Hematopoietic multipotent progenitor cell treated with erythropoietin and hydrocortisone succinate and interleukin-3 and kit ligand, for 17 days (in vitro differentiated cells): ENCODE measurements at regions not wholly inside any gene's neighbourhood (a gene's known extent, or its start where the extent isn't known, plus 50 kb on each side); places are given as distances from the start of the nearest gene placed in this dataset.
"Not testable (repeated sequence)": the region's sequence is repeated elsewhere in the genome, so short reads cannot be mapped to it uniquely, and the experiment has no call there.

Experiments
- DNase-seq: peaks from one replicate; pipeline ENCODE4 v3.0.0-alpha.2; 2015; ENCODE audit warnings: low spot score

DNA sequence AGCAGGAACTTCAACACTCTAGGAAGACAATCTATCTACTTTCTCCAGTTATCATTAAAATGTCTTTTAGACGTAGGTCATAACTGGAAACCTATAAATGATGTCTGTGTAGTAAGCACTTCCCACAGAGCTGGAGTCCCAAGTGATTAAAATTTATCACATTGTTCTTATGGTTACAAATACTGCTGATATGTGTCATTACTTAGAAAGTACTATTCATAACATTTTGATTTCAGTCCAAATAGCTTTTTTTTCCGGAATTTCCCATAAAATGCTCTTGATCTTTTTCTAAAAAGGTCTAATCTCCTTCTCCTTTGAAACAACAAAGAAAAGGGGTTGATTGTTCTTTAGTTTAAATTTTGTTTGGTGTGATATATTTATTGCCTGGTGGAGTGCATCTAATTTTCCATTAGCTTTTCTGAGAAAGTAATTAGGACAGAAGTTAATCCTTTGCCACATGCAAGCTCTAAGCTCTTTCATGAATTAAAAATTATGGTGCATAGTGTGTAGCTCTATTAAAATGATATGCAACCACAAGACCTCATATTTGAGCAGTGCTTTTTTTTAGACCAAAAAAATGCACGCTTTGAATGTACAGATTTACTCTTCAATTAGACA lies 132.7 kb upstream of the TCF21 start:
- no peak for DNase-seq

- DNase-seq: no peak
Measured at GRCh38 chr6:133757335-133757734, 131.6 kb upstream of the TCF21 start.

DNA sequence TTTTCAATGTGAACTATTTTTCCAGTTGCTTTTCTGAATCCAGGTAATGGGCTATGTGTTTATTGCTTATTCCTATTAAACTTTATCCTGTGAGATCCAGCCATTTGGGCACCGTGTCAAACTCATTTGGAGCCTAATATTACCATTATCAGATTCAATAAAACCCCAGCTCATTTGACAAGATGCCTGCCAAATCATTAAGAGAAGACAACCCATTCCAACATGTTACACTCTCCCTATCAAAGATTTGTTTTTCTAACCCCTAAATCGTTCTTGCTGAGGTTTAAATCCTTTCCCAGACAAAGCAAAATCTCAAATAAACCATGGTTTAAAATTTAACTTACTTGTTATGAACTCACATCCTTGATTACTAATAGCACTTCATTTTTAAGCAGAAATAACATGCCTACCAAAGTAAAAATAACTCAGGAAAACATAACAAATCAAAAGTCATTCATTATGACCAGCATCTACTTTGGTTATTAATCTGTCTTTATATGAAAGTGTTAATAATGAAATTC lies 130.0 kb upstream of the TCF21 start:
- DNase-seq: no peak

DNA sequence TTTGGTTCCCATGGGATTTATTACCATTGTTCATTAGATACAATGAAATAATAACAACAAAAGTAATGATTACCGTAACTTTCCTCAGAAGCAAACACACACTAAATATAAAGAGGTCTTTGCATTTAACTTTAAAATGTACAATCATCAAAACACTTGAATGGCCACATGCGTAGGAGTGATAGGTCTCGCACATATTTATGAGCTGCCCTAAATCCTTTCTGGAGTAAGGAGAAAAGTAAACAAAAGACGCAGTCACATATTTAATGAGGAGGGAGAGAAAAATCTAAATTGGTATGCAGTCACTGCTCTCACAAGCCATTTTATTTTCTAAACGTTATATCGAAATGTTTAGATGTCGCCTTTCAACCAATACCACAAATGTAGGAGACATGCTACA lies 129.4 kb upstream of the TCF21 start:
- no peak for DNase-seq

DNA sequence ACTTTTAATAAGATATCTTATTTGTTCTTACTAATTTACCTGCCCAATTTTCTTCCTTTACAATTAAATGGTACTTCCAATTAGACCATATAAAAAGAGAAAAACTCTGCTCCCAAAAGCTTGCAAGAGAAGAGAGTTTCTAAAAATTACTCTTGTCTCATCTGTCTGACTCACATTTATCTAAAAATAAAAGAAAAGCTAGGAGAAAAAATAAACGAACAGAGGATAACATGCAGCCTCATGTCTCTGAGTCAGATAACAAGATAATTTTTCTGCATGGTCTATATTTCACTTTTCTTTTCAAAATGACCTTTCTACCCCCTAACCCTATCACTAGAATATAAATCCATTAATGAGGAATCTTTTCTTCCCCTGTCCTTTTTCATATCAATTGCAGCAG lies 127.2 kb upstream of the TCF21 start:
- DNase-seq: no peak

GRCh38 chr6:133764008-133764753 lies 124.7 kb upstream of the TCF21 start:
- no peak for DNase-seq

GRCh38 chr6:133764754-133765208 lies 124.1 kb upstream of the TCF21 start:
- no peak for DNase-seq

DNA sequence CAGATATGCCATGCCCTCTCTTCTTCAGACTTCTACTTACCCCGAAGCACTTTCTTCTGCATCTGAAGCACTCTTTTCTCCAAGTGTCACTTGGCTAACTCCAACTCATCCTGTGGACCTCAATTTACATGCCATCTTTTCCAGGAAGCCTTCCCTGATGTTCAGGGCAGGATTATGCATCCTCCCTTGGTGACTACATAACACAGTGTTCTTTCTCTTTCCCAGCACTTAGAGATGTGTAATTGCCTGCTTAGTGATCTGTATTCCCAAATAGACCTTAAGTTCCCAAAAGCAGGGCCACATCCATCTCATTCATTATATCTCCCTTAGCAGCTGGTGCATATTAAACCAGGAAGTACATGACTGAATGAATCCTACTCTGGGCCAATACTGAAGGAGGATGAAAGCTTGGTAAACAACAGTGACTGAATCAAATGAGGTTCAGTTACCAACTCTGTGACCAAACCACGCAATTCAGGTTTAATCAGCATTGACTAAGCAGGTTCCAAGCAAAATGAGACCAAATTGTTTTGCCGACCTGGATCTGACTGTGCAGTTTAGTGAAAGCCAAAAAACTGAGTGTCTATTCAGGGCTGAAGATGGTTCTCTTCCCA lies 121.4 kb upstream of the TCF21 start:
- DNase-seq: no peak

DNA sequence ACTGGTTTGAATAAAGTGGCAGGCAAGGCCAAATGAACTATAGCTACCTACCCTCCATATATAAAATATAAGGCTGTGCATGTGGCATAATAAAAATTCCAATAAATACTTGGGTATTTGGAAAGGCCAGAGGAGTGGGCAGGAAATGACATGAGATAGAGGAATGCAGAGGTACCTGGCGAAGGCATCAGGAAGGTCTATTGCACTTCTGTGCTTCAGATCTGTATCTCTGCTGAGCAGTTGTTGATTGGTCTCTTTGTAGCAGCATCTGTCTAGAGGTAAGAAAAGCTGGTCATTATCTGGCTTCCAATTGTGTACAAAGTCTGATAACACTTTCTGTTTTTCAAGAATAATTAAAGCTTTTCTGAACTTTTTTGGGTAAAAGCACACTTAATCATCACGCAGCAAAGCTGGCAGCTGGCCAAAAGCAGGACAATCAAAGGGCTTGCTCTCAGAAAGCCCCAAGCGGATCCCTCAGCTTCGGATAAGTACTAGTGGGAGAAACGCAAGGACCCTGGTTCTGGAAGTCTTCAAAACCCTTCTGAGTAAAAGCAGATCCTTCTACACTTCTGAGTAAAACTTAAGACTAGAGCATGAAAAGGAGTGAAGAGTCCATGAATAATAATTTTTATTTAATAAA lies 120.1 kb upstream of the TCF21 start:
- DNase-seq: no peak

GRCh38 chr6:133769463-133769862 lies 119.5 kb upstream of the TCF21 start:
- no peak for DNase-seq

DNA sequence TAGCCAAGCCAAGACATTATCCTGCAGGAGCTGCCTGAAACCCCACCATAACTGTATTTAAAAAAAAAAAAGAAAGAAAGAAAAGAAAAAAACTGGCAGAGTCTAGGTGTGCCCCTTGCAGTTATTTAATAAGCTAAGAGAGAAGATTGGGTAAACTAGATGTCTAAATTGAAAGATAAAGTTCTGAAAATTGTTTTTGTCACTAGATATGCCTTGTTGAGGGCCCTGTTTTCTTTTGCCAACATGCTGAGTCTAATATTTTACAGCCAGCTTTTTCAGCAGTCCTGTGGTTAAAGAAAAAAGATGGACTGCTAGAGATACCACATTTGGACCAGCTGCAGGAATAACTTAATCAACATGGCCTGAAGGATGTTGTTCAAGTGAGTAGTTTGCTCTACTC lies 116.3 kb upstream of the TCF21 start:
- no peak for DNase-seq

- no peak for DNase-seq
Measured at GRCh38 chr6:133773776-133774175, 115.1 kb upstream of the TCF21 start.

DNA sequence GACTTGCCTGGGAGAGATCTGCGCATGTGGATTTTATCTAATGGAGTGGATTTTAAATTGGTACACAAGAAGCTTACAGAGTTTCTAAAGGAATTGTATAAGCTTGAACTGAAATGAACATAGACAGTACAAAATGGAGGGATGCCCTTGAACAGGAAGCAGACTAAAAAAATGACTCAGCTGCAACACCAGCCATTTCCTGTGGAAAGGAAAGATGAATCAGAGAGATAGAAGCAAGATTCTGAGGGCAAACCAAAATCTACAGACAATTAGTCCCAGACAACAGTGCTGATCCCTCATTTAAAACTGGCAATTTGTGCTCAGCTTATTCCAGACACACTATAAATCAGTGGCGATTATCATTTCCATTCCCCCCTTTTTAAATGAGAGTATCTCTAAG lies 114.6 kb upstream of the TCF21 start:
- no peak for DNase-seq

DNA sequence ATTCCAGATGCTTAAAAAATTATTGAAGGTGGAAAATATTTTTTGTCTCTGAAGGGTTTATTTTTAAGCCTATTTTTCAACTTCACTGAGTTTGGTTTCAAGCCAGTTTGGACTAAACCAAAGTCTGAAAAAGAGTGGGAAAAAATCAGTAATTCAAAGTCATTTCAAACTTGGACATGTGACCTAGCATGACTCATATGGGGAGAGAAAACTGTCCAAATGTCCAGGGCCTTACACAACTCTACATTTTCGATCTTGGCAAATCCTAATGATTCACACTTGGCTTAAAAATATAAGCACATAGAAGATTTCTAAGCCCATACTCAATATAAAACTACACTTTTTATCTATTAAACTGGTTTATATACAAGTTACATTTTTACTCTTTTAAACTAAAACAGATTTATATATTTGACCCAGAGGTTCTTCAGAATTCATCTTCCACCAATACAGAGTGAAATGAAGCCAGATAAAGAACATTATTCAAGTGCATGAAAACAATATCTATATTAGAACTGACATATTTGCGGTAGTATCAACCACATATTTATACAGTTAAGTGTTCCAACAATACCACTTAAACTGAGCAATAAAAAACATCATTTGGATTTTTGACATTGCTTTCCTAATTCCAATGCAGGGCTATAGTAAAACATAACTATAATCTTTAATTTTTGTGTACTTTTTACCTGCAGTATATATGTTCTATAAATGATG lies 110.3 kb upstream of the TCF21 start:
- DNase-seq: no peak

DNA sequence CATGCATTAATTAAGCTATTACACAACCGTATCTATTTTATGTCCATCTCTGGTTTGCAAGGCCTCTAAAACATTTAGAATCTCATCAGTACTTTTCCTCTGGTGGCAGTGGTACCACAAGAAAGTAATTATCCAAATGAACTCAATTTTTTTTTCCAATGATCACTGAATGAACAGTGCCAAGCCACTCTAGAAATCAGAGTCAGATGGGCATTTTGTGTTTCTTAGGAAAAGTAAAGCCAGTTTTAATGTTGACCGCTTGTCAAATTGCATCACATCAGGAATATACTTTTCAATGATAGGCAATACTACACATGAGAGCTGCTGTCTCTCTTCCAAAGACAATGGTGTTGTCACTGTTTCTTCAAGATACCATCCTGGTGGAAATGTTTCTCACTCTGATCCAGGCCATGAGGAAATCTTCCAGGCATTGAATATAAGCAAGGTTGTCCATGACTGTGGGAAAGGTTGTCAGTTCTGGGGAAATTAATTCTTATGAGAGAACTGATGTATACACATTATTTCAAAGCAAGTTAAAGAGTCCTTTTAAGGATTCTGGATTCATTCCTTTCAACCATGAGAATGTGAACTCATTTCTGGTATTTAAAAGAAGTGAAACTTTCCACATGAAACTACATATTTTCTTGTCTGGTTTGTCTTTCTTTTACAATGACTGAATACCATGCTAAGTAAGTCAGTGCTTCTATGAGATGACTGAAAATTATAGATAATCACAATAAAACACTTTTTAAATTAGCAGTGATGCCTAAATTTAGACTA lies 108.8 kb upstream of the TCF21 start:
- no peak for DNase-seq

DNA sequence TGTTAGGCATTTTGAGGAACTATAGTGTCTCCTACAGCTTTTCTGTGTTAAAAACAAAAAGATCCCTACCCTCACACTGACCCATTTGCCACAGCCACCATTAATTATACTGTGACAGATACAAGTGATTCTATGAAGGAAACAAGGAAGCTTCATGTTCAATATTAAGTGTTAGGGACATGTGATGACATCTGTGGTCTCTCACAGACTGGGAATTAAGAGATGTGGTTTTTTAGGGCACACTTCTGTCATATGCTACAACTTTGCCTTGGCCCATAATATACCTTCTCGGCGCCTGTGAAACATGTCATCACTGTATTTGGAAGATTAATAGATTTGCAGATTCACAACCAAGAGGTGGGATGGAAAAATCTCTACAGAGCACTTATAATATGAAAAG lies 102.9 kb upstream of the TCF21 start:
- no peak for DNase-seq

DNA sequence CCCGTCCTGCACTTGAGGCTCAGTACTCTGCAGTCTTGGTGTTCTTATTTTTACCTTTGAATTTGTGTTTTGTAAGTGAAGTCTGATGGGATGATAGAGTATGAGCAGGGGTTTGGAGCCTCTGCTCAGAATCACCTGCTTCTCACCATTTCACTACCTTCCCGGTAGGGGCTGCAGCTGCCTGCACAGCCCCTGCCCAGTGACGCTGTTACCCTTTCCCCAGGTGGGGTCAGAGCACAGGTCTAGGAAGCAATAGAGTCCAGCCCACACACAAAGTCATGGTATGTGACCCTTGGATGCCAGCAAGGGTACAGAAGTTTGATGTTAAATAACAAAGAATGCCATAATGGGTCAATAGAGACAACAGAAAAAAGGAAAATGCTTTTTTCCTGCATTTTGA lies 101.8 kb upstream of the TCF21 start:
- DNase-seq: no peak

GRCh38 chr6:133787859-133788505 lies 100.9 kb upstream of the TCF21 start:
- no peak for DNase-seq

GRCh38 chr6:133788556-133788955 lies 100.4 kb upstream of the TCF21 start:
- no peak for DNase-seq

DNA sequence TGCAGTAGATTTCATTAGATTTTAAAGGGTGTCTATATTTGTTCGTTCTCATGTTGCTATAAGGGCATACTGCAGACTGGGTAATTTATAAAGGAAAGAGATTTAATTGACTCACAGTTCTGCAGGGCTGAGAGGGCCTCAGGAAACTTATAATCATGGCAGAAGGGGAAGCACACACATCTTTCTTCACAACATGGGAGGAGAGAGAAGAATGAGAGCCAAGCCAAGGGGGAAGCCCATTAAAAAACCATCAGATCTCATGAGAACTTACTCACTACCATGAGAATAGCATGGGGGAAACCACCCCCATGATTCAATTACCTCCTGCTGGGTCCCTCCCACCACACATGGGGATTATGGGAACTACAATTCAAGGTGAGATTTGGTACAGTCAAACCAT lies 99.5 kb upstream of the TCF21 start:
- DNase-seq: not testable (repeated sequence)

DNA sequence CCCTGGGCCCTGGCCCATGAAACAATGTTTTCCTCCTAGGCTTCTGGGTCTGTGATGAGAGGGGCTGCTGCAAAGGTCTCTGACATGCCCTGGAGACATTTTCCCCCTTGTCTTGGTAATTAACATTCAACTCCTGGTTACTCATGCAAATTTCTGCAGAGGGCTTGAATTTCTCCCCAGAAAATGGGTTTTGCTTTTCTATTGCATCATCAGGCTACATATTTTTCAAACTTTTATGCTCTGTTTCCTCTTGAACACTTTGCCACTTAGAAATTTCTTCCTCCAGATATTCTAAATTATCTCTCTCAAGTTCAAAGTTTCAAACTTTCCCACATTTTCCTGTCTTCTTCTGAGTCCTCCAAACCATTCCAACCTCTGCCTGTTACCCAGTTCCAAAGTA lies 98.2 kb upstream of the TCF21 start:
- DNase-seq: not testable (repeated sequence)
